ENCODE measurements at regions not wholly inside any gene's neighbourhood (a gene's known extent, or its start where the extent isn't known, plus 50 kb on each side); places are given as distances from the start of the nearest gene placed in this dataset.
"Not testable (repeated sequence)": the region's sequence is repeated elsewhere in the genome, so short reads cannot be mapped to it uniquely, and the experiment has no call there.

DNA sequence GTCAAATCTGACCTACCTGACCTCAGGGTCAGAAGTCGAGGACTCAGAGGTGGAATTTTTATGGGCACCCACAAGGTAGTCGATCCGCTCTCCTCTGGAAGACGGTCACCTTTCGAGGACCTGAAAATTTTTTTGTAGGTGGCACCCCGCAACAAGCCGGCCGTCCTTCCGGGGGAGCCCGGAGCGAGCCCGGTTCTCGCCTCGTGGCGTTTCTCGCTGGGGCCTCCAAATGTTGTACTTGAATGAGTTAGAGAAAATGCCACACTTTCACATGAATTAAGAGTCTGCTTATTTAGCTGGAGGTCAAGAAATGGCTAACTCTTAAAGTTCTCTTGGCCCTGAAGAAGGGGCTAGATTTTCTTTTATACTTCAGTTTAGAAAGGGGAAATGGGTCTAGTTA is 169.0 kb upstream of the CCZ1B start:
- POLR2A ChIA-PET; intact Hi-C loops (cut with micrococcal nuclease; ENCODE audit: unreplicated experiment); H3K4me3 ChIP-seq (ENCODE audit: low read depth, low read length); BruUV-seq (replicated peaks); H3K9me3 ChIP-seq; H3K27me3 ChIP-seq (replicated peaks; ENCODE audit: control insufficient read depth, insufficient read depth, low read length); CTCF ChIA-PET; H3K36me3 ChIP-seq (ENCODE audit: control insufficient read depth, insufficient read depth, low read length); H3K4me3 Mint-ChIP-seq (ENCODE audit: unreplicated experiment); H3K27ac Mint-ChIP-seq (ENCODE audit: unreplicated experiment); DNase-seq; H3K4me1 ChIP-seq; H3K27me3 Mint-ChIP-seq (ENCODE audit: insufficient read depth, unreplicated experiment): not testable (repeated sequence)
- Mint-ChIP-seq H3K36me3 (ENCODE audit: insufficient read depth, unreplicated experiment) (peaks cover 38% of the 10 kb centered on the region), H3K9me3 (ENCODE audit: unreplicated experiment) (peaks cover 22% of the 10 kb centered on the region), H3K4me1 (ENCODE audit: low read depth, unreplicated experiment) (peaks cover 19% of the 10 kb centered on the region)

- H3K9me3 ChIP-seq; POLR2A ChIA-PET; BruUV-seq (replicated peaks); H3K4me1 ChIP-seq; H3K27me3 Mint-ChIP-seq (ENCODE audit: insufficient read depth, unreplicated experiment); H3K4me3 Mint-ChIP-seq (ENCODE audit: unreplicated experiment); H3K36me3 ChIP-seq (ENCODE audit: control insufficient read depth, insufficient read depth, low read length); H3K27ac Mint-ChIP-seq (ENCODE audit: unreplicated experiment); H3K27me3 ChIP-seq (replicated peaks; ENCODE audit: control insufficient read depth, insufficient read depth, low read length); CTCF ChIA-PET; intact Hi-C loops (cut with micrococcal nuclease; ENCODE audit: unreplicated experiment); H3K4me3 ChIP-seq (ENCODE audit: low read depth, low read length); DNase-seq: not testable (repeated sequence)
- H3K9me3 Mint-ChIP-seq (ENCODE audit: unreplicated experiment), result peaks cover 28% of the 10 kb centered on the region
- H3K4me1 Mint-ChIP-seq (ENCODE audit: low read depth, unreplicated experiment), result peaks cover 14% of the 10 kb centered on the region
- H3K36me3 Mint-ChIP-seq (ENCODE audit: insufficient read depth, unreplicated experiment), result peaks cover 34% of the 10 kb centered on the region
Measured at GRCh38 chr7:6995493-6996289, 169.6 kb upstream of the CCZ1B start.

GRCh38 chr7:6999067-6999666 is 173.1 kb upstream of the CCZ1B start:
- H3K4me1 ChIP-seq; BruUV-seq (replicated peaks); DNase-seq; H3K27me3 ChIP-seq (replicated peaks; ENCODE audit: control insufficient read depth, insufficient read depth, low read length); H3K4me3 Mint-ChIP-seq (ENCODE audit: unreplicated experiment); H3K27ac Mint-ChIP-seq (ENCODE audit: unreplicated experiment); POLR2A ChIA-PET; intact Hi-C loops (cut with micrococcal nuclease; ENCODE audit: unreplicated experiment); H3K4me3 ChIP-seq (ENCODE audit: low read depth, low read length); H3K27me3 Mint-ChIP-seq (ENCODE audit: insufficient read depth, unreplicated experiment); H3K9me3 ChIP-seq; H3K36me3 ChIP-seq (ENCODE audit: control insufficient read depth, insufficient read depth, low read length); CTCF ChIA-PET: not testable (repeated sequence)
- H3K9me3 Mint-ChIP-seq (ENCODE audit: unreplicated experiment), result peaks cover 38% of the 10 kb centered on the region
- peaks cover 16% of the 10 kb centered on the region for H3K36me3 Mint-ChIP-seq (ENCODE audit: insufficient read depth, unreplicated experiment)
- peaks cover 11% of the 10 kb centered on the region for H3K4me1 Mint-ChIP-seq (ENCODE audit: low read depth, unreplicated experiment)

- no peaks in the 10 kb centered on the region for H3K27me3 ChIP-seq (replicated peaks; ENCODE audit: control insufficient read depth, insufficient read depth, low read length)
- H3K4me1 ChIP-seq, result no peaks in the 10 kb centered on the region
- H3K9me3 Mint-ChIP-seq (ENCODE audit: unreplicated experiment), result peaks cover 38% of the 10 kb centered on the region
- peaks cover 12% of the 10 kb centered on the region for H3K36me3 Mint-ChIP-seq (ENCODE audit: insufficient read depth, unreplicated experiment)
- no peak for DNase-seq
- TF ChIP-seq, protein P1, sequence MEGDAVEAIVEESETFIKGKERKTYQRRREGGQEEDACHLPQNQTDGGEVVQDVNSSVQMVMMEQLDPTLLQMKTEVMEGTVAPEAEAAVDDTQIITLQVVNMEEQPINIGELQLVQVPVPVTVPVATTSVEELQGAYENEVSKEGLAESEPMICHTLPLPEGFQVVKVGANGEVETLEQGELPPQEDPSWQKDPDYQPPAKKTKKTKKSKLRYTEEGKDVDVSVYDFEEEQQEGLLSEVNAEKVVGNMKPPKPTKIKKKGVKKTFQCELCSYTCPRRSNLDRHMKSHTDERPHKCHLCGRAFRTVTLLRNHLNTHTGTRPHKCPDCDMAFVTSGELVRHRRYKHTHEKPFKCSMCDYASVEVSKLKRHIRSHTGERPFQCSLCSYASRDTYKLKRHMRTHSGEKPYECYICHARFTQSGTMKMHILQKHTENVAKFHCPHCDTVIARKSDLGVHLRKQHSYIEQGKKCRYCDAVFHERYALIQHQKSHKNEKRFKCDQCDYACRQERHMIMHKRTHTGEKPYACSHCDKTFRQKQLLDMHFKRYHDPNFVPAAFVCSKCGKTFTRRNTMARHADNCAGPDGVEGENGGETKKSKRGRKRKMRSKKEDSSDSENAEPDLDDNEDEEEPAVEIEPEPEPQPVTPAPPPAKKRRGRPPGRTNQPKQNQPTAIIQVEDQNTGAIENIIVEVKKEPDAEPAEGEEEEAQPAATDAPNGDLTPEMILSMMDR (IDR thresholded peaks at IDR 0.05; ENCODE audit: insufficient read depth in 1 of 2, low read depth in 1 of 2, low read length in 1 of 2, severe bottlenecking in 1 of 2, unreplicated experiment in 1 of 2), result no peak
- peaks cover 11% of the 10 kb centered on the region for H3K4me1 Mint-ChIP-seq (ENCODE audit: low read depth, unreplicated experiment)
- BruUV-seq (replicated peaks), result no TSS peak
- 0 out of 2 replicates have a peak, but pooled peaks cover 3% of the 10 kb centered on the region for H3K9me3 ChIP-seq
- no peak overlapping the region for H3K4me3 Mint-ChIP-seq (ENCODE audit: unreplicated experiment)
- ChIA-PET POLR2A (no interaction called here), CTCF (no interaction called here)
- H3K4me3 ChIP-seq (ENCODE audit: low read depth, low read length), result no peak overlapping the region
- no peaks in the 10 kb centered on the region for H3K36me3 ChIP-seq (ENCODE audit: control insufficient read depth, insufficient read depth, low read length)
- intact Hi-C loops (cut with micrococcal nuclease; ENCODE audit: unreplicated experiment), result no loop called here
- H3K27ac Mint-ChIP-seq (ENCODE audit: unreplicated experiment), result no peak overlapping the region
- no peaks in the 10 kb centered on the region for H3K27me3 Mint-ChIP-seq (ENCODE audit: insufficient read depth, unreplicated experiment)
Measured at GRCh38 chr7:7002418-7003062, 176.5 kb upstream of the CCZ1B start.
